ENCODE measurements at regions not wholly inside any gene's neighbourhood (a gene's known extent, or its start where the extent isn't known, plus 50 kb on each side); places are given as distances from the start of the nearest gene placed in this dataset.

- TF ChIP-seq CTCF (IDR thresholded peaks at IDR 0.05; ENCODE audit: insufficient read depth, low read depth, low read length) (no peak), EZH2 (IDR thresholded peaks at IDR 0.05; ENCODE audit: insufficient read depth, low read length) (no peak)
Observed at GRCh38 chr5:58215364-58215763, 244.5 kb downstream of the PLK2 start.
